HepG2 (cell line): ENCODE measurements at regions not wholly inside any gene's neighbourhood (a gene's known extent, or its start where the extent isn't known, plus 50 kb on each side); places are given as distances from the start of the nearest gene placed in this dataset.

ENCODE experiments used
- CSRNP1 ChIP-seq: sonication (generic); formaldehyde crosslinking; IDR thresholded peaks from 2 replicates; pipeline ENCODE4 v1.8.1; 2023; ENCODE audit warnings: mild to moderate bottlenecking, missing genetic modification reagents
- HOXA9 ChIP-seq: sonication (generic); formaldehyde crosslinking; IDR thresholded peaks from 2 replicates; pipeline ENCODE4 v1.8.1; 2022; ENCODE audit warnings: missing genetic modification reagents, mild to moderate bottlenecking, moderate library complexity, borderline replicate concordance
- KAT8 ChIP-seq: IDR thresholded peaks from 2 replicates; pipeline ENCODE4 v1.6.1; 2016; ENCODE audit warnings: missing genetic modification reagents, missing compliant biosample characterization
- PAWR ChIP-seq: sonication (generic); formaldehyde crosslinking; IDR thresholded peaks from 2 replicates; pipeline ENCODE4 v1.4.0; 2020; ENCODE audit warnings: missing genetic modification reagents, mild to moderate bottlenecking, borderline replicate concordance
- SAFB2 ChIP-seq: sonication (generic); formaldehyde crosslinking; IDR thresholded peaks from 2 replicates; pipeline ENCODE4 v1.5.1; 2020; ENCODE audit warnings: missing genetic modification reagents, low read depth, mild to moderate bottlenecking, borderline replicate concordance
- ZBED4 ChIP-seq: sonication (generic); formaldehyde crosslinking; IDR thresholded peaks from 2 replicates; pipeline ENCODE4 v1.4.0; 2020; ENCODE audit warnings: missing genetic modification reagents, borderline replicate concordance
- ZBTB33 ChIP-seq: sonication (generic); formaldehyde crosslinking; IDR thresholded peaks from 2 replicates; pipeline ENCODE4 v1.4.0; 2020; ENCODE audit warnings: missing genetic modification reagents
- ZNF431 ChIP-seq: sonication (generic); formaldehyde crosslinking; IDR thresholded peaks from 2 replicates; pipeline ENCODE4 v1.9.0; 2022; ENCODE audit warnings: missing genetic modification reagents, low read depth, mild to moderate bottlenecking, borderline replicate concordance
- ZNF576 ChIP-seq: sonication (generic); formaldehyde crosslinking; IDR thresholded peaks from 2 replicates; pipeline ENCODE4 v1.4.0; 2020; ENCODE audit warnings: mild to moderate bottlenecking, missing genetic modification reagents

- TF ChIP-seq CSRNP1 (CRISPR knock-in tag) (no peak), ZNF576 (CRISPR knock-in tag) (no peak), KAT8 (CRISPR knock-in tag) (no peak), ZBTB33 (CRISPR knock-in tag) (no peak), ZNF431 (CRISPR knock-in tag) (no peak), PAWR (CRISPR knock-in tag) (no peak), SAFB2 (CRISPR knock-in tag) (no peak), HOXA9 (CRISPR knock-in tag) (no peak), ZBED4 (CRISPR knock-in tag) (no peak)
Measured at GRCh38 chr7:13627455-13627854, 362.0 kb downstream of the ETV1 start (continued).
